ENCODE measurements at regions not wholly inside any gene's neighbourhood (a gene's known extent, or its start where the extent isn't known, plus 50 kb on each side); places are given as distances from the start of the nearest gene placed in this dataset.

DNA sequence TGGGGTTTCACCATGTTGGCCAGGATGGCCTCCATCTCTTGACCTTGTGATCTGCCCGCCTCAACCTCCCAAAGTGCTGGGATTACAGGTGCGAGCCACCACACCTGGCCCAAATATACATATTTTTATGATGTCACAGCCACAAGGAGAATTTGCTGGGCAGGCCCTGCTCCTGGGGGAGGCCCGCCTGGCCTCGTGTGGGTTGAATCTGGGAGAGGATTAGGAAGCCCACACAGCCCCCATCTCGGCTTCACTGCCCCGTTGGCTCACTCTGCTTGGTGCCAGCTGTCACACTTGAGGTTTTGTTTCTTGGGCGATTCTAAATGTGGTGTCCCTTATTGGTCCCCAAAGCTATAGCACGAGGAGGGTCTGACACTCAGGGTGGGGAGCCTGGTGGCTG lies 335.7 kb upstream of the AJAP1 start:
- intact Hi-C loops (cut with micrococcal nuclease): no loop called here
- CTCF ChIA-PET: no interaction called here
- Histone ChIP-seq H3K27me3 (ENCODE audit: control insufficient read depth in 2 of 2, insufficient read depth in 2 of 2, low read length in 2 of 2) (no peaks in the 10 kb centered on the region), H3K9me1 (replicated peaks; ENCODE audit: control insufficient read depth, extremely low read depth, insufficient read depth, low read length) (no peaks in the 10 kb centered on the region), H3K4me2 (ENCODE audit: insufficient read depth, low read length) (no peak overlapping the region), H3K9me3 (replicated peaks; ENCODE audit: control insufficient read depth, insufficient read depth, low read length) (no peaks in the 10 kb centered on the region), H3K36me3 (ENCODE audit: control insufficient read depth in 2 of 2, extremely low read depth in 1 of 2, insufficient read depth in 2 of 2, low read length in 2 of 2) (no peaks in the 10 kb centered on the region), H4K20me1 (replicated peaks; ENCODE audit: control insufficient read depth, extremely low read depth, insufficient read depth, low read length) (no peaks in the 10 kb centered on the region), H3K79me2 (ENCODE audit: control insufficient read depth, insufficient read depth, low read length) (no peaks in the 10 kb centered on the region), H3K9ac (replicated peaks; ENCODE audit: extremely low read depth, insufficient read depth, low read length) (no peak overlapping the region), H3K4me3 (replicated peaks in 1 of 3; ENCODE audit: insufficient read depth in 1 of 3, low read depth in 1 of 3, low read length in 3 of 3) (no peak overlapping the region), H2AFZ (ENCODE audit: low read depth, low read length) (no peak overlapping the region), H3K4me1 (ENCODE audit: control insufficient read depth, extremely low read depth, insufficient read depth, low read length) (no peaks in the 10 kb centered on the region), H3K27ac (ENCODE audit: insufficient read depth, low read depth, low read length) (no peak overlapping the region)
- no peak for DNase-seq (ENCODE audit: low read depth, low spot score)
- TF ChIP-seq, protein P1, sequence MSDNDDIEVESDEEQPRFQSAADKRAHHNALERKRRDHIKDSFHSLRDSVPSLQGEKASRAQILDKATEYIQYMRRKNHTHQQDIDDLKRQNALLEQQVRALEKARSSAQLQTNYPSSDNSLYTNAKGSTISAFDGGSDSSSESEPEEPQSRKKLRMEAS (IDR thresholded peaks at IDR 0.05; ENCODE audit: insufficient read depth, insufficient read length): no peak
- TF ChIP-seq POLR2A (IDR thresholded peaks at IDR 0.05; ENCODE audit: low read depth, low read length) (no peak), MYC (IDR thresholded peaks at IDR 0.05; ENCODE audit: low read depth, low read length) (no peak), POLR2AphosphoS5 (IDR thresholded peaks at IDR 0.05; ENCODE audit: insufficient read depth, low read depth, low read length) (no peak), EZH2 (IDR thresholded peaks at IDR 0.05; ENCODE audit: borderline replicate concordance, low read depth, low read length, severe bottlenecking) (no peak), FOS (IDR thresholded peaks at IDR 0.05; ENCODE audit: borderline replicate concordance, insufficient read depth, low read length) (no peak), GATA2 (IDR thresholded peaks at IDR 0.05; ENCODE audit: insufficient read depth, insufficient read length, low read depth, low read length) (no peak), CTCF (IDR thresholded peaks at IDR 0.05; ENCODE audit: extremely low read depth in 1 of 2, insufficient read depth in 1 of 2, low read depth in 1 of 2, low read length in 2 of 2) (no peak), JUN (IDR thresholded peaks at IDR 0.05; ENCODE audit: borderline replicate concordance, insufficient read depth, insufficient read length, low read depth) (no peak)
- BruUV-seq (replicated peaks): no TSS peak
- POLR2A ChIA-PET: no interaction called here
- dilution Hi-C loops (cut with MboI; ENCODE audit: extremely low pct_ligation_motif_present, low sequenced_read_pairs): no loop called here
- FAIRE-seq: no peak
